Right lung (tissue), 2 donors: ENCODE measurements at regions not wholly inside any gene's neighbourhood (a gene's known extent, or its start where the extent isn't known, plus 50 kb on each side); places are given as distances from the start of the nearest gene placed in this dataset.
"Not testable (repeated sequence)": the region's sequence is repeated elsewhere in the genome, so short reads cannot be mapped to it uniquely, and the experiment has no call there.

Experiments used
- DNase-seq, 2 donors: peaks; one replicate each; pipeline ENCODE4 v3.0.0-alpha.2; 2013

- not testable (repeated sequence) for DNase-seq
These were observed 175.0 kb upstream of the PLGLB2 start for GRCh38 chr2:87572906-87573305.

GRCh38 chr2:87573386-87574192 is 174.3 kb upstream of the PLGLB2 start:
- DNase-seq: peak in 1 of 2 donors; percentile 13

- not testable (repeated sequence) for DNase-seq
These were observed 173.4 kb upstream of the PLGLB2 start for GRCh38 chr2:87574193-87575119.

- not testable (repeated sequence) for DNase-seq
These were observed 172.7 kb upstream of the PLGLB2 start for GRCh38 chr2:87575138-87575537.

- DNase-seq: not testable (repeated sequence)
These were observed 170.5 kb upstream of the PLGLB2 start for GRCh38 chr2:87577358-87577757.

GRCh38 chr2:87582152-87582551 is 165.7 kb upstream of the PLGLB2 start:
- not testable (repeated sequence) for DNase-seq

- not testable (repeated sequence) for DNase-seq
These were observed 165.3 kb upstream of the PLGLB2 start for GRCh38 chr2:87582579-87582978.

- DNase-seq: not testable (repeated sequence)
These were observed 164.5 kb upstream of the PLGLB2 start for GRCh38 chr2:87583370-87583769.

GRCh38 chr2:87583803-87584202 is 164.1 kb upstream of the PLGLB2 start:
- DNase-seq: not testable (repeated sequence)

- peak; percentile 20 to 24 for DNase-seq
These were observed 163.5 kb upstream of the PLGLB2 start for GRCh38 chr2:87584268-87584906.

GRCh38 chr2:87587934-87588333 is 160.0 kb upstream of the PLGLB2 start:
- DNase-seq: not testable (repeated sequence)

GRCh38 chr2:87592974-87593373 is 154.9 kb upstream of the PLGLB2 start:
- DNase-seq: not testable (repeated sequence)

GRCh38 chr2:87593784-87594610 is 153.9 kb upstream of the PLGLB2 start:
- DNase-seq: peak; percentile 40 to 48

GRCh38 chr2:87594611-87594992 is 153.3 kb upstream of the PLGLB2 start:
- not testable (repeated sequence) for DNase-seq

GRCh38 chr2:87595017-87595416 is 152.9 kb upstream of the PLGLB2 start:
- DNase-seq: not testable (repeated sequence)

GRCh38 chr2:87600961-87601360 is 146.9 kb upstream of the PLGLB2 start:
- not testable (repeated sequence) for DNase-seq

GRCh38 chr2:87602118-87602517 is 145.8 kb upstream of the PLGLB2 start:
- not testable (repeated sequence) for DNase-seq

- DNase-seq: not testable (repeated sequence)
These were observed 145.2 kb upstream of the PLGLB2 start for GRCh38 chr2:87602728-87603127.

GRCh38 chr2:87603418-87604278 is 144.2 kb upstream of the PLGLB2 start:
- not testable (repeated sequence) for DNase-seq

- DNase-seq: not testable (repeated sequence)
These were observed 143.5 kb upstream of the PLGLB2 start for GRCh38 chr2:87604279-87604818.
